ENCODE measurements at regions not wholly inside any gene's neighbourhood (a gene's known extent, or its start where the extent isn't known, plus 50 kb on each side); places are given as distances from the start of the nearest gene placed in this dataset.
"Not testable (repeated sequence)": the region's sequence is repeated elsewhere in the genome, so short reads cannot be mapped to it uniquely, and the experiment has no call there.

- H3K4me3 ChIP-seq (ENCODE audit: low read length): no peak overlapping the region
- no peak for TF ChIP-seq ZNF274 (IDR thresholded peaks at IDR 0.05; ENCODE audit: low read depth, low read length)
Observed at GRCh38 chr12:131290255-131290959, 336.7 kb downstream of the ADGRD1 start.

GRCh38 chr12:131293071-131294015 lies 339.6 kb downstream of the ADGRD1 start:
- H3K4me3 ChIP-seq (ENCODE audit: low read length): not testable (repeated sequence)

GRCh38 chr12:131294716-131295115 lies 341.0 kb downstream of the ADGRD1 start:
- not testable (repeated sequence) for H3K4me3 ChIP-seq (ENCODE audit: low read length)

- not testable (repeated sequence) for H3K4me3 ChIP-seq (ENCODE audit: low read length)
Observed at GRCh38 chr12:131295117-131295516, 341.4 kb downstream of the ADGRD1 start.

- not testable (repeated sequence) for H3K4me3 ChIP-seq (ENCODE audit: low read length)
Observed at GRCh38 chr12:131295559-131295958, 341.9 kb downstream of the ADGRD1 start.

GRCh38 chr12:131296136-131296535 lies 342.4 kb downstream of the ADGRD1 start:
- H3K4me3 ChIP-seq (ENCODE audit: low read length): not testable (repeated sequence)

GRCh38 chr12:131296651-131297050 lies 342.9 kb downstream of the ADGRD1 start:
- not testable (repeated sequence) for H3K4me3 ChIP-seq (ENCODE audit: low read length)

GRCh38 chr12:131298526-131299369 lies 345.0 kb downstream of the ADGRD1 start:
- H3K4me3 ChIP-seq (ENCODE audit: low read length): not testable (repeated sequence)

GRCh38 chr12:131299370-131299701 lies 345.6 kb downstream of the ADGRD1 start:
- H3K4me3 ChIP-seq (ENCODE audit: low read length): not testable (repeated sequence)

GRCh38 chr12:131303576-131303975 lies 349.9 kb downstream of the ADGRD1 start:
- H3K4me3 ChIP-seq (ENCODE audit: low read length): not testable (repeated sequence)

GRCh38 chr12:131304642-131305041 lies 350.9 kb downstream of the ADGRD1 start:
- H3K4me3 ChIP-seq (ENCODE audit: low read length): not testable (repeated sequence)

GRCh38 chr12:131309700-131310099 lies 356.0 kb downstream of the ADGRD1 start:
- no peak for TF ChIP-seq ZNF274 (IDR thresholded peaks at IDR 0.05; ENCODE audit: low read depth, low read length)
- H3K4me3 ChIP-seq (ENCODE audit: low read length): no peak overlapping the region

GRCh38 chr12:131310227-131310969 lies 356.7 kb downstream of the ADGRD1 start:
- H3K4me3 ChIP-seq (ENCODE audit: low read length): not testable (repeated sequence)

GRCh38 chr12:131311279-131311722 lies 357.6 kb downstream of the ADGRD1 start:
- H3K4me3 ChIP-seq (ENCODE audit: low read length): not testable (repeated sequence)

- no peak for TF ChIP-seq ZNF274 (IDR thresholded peaks at IDR 0.05; ENCODE audit: low read depth, low read length)
Observed at GRCh38 chr12:131311764-131312163, 358.1 kb downstream of the ADGRD1 start.

GRCh38 chr12:131312382-131312781 lies 358.7 kb downstream of the ADGRD1 start:
- not testable (repeated sequence) for H3K4me3 ChIP-seq (ENCODE audit: low read length)

More at GRCh38 chr12:131311764-131312163, 358.1 kb downstream of the ADGRD1 start:
- H3K4me3 ChIP-seq (ENCODE audit: low read length): no peak overlapping the region

Data from GM08714 (cell line).